Right lobe of liver (tissue), 4 donors: ENCODE measurements at regions not wholly inside any gene's neighbourhood (a gene's known extent, or its start where the extent isn't known, plus 50 kb on each side); places are given as distances from the start of the nearest gene placed in this dataset.

Experiments used
- CTCF ChIP-seq, 4 donors: fragments of 200-600 bp in 3 of 4; fragments of 450-650 bp in 1 of 4; IDR thresholded peaks; one replicate each; pipeline versions ENCODE4 v1.5.1 to v1.8.0; 2016 to 2022; ENCODE audit warnings: antibody characterized with exemption in 4 of 4, mild to moderate bottlenecking in 2 of 4
- POLR2A ChIP-seq: fragments of 450-650 bp; IDR thresholded peaks from one replicate; pipeline ENCODE4 v1.6.1; 2017; ENCODE audit warnings: antibody characterized with exemption, mild to moderate bottlenecking
- donor health status: DM: no; HTN: no; CAD: no.
- donor health status: DM: no; HTN: no; CAD: no.
- donor health status: DM: no; HTN: yes; CAD: no.

GRCh38 chr4:156472624-156473023 lies 499.0 kb downstream of the PDGFC start:
- no peak for TF ChIP-seq CTCF (IDR thresholded peaks at IDR 0.05)
- no peak for TF ChIP-seq POLR2A
